AG08395 (cell line): ENCODE measurements at regions not wholly inside any gene's neighbourhood (a gene's known extent, or its start where the extent isn't known, plus 50 kb on each side); places are given as distances from the start of the nearest gene placed in this dataset.
"Not testable (repeated sequence)": the region's sequence is repeated elsewhere in the genome, so short reads cannot be mapped to it uniquely, and the experiment has no call there.

Experiments used
- DNase-seq: peaks from one replicate; pipeline ENCODE4 v3.0.0; 2012; ENCODE audit warnings: mixed read lengths, low spot score

- DNase-seq, result no peak
These were observed 1303.3 kb downstream of the SUCLG1 start for GRCh38 chr2:83155826-83156225.

GRCh38 chr2:83143946-83144345 lies 1315.1 kb downstream of the SUCLG1 start:
- DNase-seq, result no peak

DNA sequence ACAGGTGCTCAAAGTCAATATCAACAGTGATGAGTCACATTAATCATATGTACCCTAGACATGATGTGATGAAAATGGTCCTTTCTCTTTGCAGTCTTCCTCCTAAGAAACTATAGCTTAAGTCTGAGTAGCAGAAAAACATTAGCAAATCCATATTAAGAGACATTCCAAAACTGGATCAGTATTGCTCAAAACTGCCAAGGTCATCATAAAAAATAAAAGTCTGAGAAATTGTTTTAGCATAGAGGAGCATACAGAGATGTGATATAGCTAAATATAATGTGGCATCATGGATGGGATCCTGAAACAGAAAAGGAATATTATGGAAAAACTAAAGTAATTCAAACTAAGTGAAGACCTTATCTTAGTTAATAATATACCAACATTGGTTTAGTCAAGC lies 1316.1 kb downstream of the SUCLG1 start:
- no peak for DNase-seq

DNA sequence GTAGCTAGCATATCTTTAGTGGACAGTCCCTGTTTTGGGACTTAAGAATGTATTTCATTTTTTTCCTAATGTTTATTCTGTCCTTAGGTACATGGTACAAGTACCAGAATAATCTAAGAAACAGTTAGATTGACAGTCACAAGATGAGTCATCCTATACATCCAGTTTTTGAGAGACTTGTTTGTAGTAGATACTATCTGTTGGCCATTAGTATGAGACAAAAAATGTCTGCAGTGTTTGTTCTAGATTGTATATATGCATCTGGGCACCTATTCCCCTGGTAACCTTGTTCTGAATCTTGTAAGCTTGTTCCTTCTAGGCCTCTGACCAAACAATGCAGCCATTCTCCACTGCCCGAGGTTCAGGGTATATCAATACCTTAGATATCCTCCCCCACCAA lies 1343.5 kb downstream of the SUCLG1 start:
- DNase-seq, result no peak

GRCh38 chr2:83115155-83115554 lies 1343.9 kb downstream of the SUCLG1 start:
- DNase-seq, result no peak

GRCh38 chr2:83113953-83114352 lies 1345.1 kb downstream of the SUCLG1 start:
- no peak for DNase-seq

DNA sequence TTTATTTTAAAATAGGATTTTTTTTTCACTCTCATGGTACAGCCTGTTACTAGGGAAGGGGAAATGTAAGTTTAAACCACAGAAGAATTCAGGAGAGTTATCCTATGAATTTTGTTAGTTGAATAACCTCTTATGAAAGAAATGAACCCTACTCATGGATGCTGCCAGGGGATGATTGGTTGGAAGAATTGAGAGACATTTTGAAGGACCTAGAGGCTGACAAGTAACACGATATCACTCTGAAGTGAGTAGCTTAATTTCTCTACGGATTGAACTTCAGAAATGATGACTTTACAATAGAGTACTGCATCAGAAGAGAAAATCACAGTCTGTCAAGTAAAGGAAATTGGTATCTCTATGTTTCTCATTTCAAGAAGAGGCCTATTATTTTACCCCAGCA lies 1346.2 kb downstream of the SUCLG1 start:
- no peak for DNase-seq

DNA sequence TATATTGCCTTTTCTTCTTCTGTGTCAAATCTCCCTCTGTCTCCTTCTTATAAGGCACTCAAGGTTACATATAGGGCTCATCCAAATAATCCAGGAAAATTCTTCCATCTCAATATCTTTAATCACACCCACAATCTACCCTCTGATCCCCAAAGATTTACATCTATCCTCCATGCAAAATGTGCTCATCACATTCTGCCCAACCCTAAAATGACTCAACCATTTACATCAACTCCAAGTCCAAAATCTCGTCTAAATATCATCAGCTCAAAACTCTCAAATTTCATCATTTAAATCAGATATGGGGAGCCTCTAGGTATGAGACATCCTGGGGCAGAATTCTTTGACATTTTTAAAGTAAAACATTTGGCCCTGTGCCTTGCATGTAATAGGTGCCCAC lies 1349.8 kb downstream of the SUCLG1 start:
- DNase-seq, result no peak

GRCh38 chr2:83106853-83107252 lies 1352.2 kb downstream of the SUCLG1 start:
- DNase-seq, result no peak

DNA sequence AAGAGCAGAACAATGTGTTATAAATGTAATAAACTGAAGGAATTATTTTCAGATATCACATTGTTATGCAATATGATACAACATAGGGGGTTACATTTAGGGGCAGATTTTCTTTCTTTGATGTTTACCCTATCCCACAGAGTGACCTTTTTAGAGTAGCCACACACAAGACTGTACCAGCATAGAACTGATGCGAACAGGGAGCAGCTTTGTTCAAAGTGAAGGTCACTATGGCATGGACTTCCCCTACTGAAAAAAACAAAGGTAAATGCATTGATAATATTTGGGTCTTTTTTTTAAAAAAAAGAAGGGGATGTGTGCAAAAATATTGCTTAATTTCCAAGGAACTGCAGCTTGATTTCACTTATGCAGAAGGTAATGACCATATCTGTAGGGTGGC lies 1354.9 kb downstream of the SUCLG1 start:
- no peak for DNase-seq

- peak; percentile 31 for DNase-seq
These were observed 1355.5 kb downstream of the SUCLG1 start for GRCh38 chr2:83103613-83104012.

GRCh38 chr2:83089051-83089450 lies 1370.0 kb downstream of the SUCLG1 start:
- DNase-seq, result not testable (repeated sequence)

- no peak for DNase-seq
These were observed 1373.2 kb downstream of the SUCLG1 start for GRCh38 chr2:83085869-83086268.

DNA sequence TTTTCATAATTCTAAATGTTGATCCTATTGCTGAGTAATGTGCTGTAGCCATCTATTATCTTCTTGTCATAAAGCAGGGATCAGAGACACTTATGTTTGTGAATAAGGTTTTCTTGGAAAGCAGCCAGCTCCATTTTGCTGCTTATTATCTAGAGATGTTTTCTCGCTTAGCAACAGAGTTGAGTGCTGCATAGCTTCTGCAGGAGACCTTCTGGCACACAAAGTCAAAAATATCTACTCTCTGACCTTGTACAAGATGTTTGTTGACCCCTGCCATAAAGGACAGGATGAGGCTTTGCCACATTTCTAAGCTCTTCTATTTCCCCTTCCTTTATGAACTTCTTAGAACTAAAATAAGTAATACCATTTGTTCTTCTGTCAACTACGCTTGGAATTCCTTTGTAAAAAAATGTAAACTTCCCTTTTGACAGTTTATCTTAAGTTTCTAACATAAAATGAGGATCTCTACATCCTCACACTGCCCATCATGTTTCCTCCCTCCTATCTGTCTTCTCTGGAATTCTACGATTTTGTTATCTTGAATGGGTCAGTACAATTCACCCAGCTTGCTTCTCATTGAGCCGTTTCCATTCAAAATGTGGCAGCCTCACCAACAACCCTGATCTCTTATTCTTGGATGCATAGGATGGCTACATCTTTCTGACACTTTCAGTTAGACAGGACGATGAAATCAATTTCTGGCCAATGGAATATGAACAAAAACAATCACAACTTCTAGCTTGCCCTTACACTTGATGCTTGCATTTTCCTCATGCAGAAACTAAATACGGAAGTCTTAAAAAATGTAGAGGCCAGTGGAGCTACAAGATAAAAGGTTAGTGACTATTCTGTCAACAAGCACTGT lies 1377.0 kb downstream of the SUCLG1 start:
- peak; percentile 6 for DNase-seq

GRCh38 chr2:83079007-83079406 lies 1380.1 kb downstream of the SUCLG1 start:
- DNase-seq, result no peak

- no peak for DNase-seq
These were observed 1386.3 kb downstream of the SUCLG1 start for GRCh38 chr2:83072767-83073166.

- DNase-seq, result no peak
These were observed 1387.2 kb downstream of the SUCLG1 start for GRCh38 chr2:83071914-83072313.

- DNase-seq, result no peak
These were observed 1387.7 kb downstream of the SUCLG1 start for GRCh38 chr2:83071352-83071751.

DNA sequence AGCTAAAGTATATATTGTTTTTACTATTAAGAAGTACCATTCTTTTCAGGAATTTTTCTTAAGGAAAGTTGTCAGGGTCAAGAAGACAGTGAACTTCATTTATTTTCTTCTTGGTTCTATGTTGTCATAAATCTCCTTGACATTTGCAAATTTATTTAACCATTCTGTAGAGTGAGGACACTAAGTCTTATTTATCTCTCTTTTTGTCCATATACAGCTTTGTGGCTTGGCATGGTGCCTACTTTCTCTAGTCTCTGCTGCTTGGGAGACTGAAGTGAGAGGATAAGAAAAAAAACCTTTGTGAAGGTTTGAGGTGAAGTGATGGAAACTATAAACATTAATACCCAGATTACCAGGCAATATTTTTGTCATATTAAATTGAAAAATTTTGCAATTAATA lies 1389.4 kb downstream of the SUCLG1 start:
- no peak for DNase-seq

- DNase-seq, result no peak
These were observed 1390.4 kb downstream of the SUCLG1 start for GRCh38 chr2:83068714-83069113.

GRCh38 chr2:83067947-83068346 lies 1391.1 kb downstream of the SUCLG1 start:
- no peak for DNase-seq

- no peak for DNase-seq
These were observed 1395.1 kb downstream of the SUCLG1 start for GRCh38 chr2:83063933-83064332.

- DNase-seq, result no peak
These were observed 1395.6 kb downstream of the SUCLG1 start for GRCh38 chr2:83063511-83063910.

- DNase-seq, result no peak
These were observed 1400.4 kb downstream of the SUCLG1 start for GRCh38 chr2:83058683-83059082.
